ENCODE measurements at regions not wholly inside any gene's neighbourhood (a gene's known extent, or its start where the extent isn't known, plus 50 kb on each side); places are given as distances from the start of the nearest gene placed in this dataset.

GRCh38 chr6:143009851-143010250, 50.8 kb upstream of the AIG1 start:
- POLR2A ChIA-PET (ENCODE audit: unreplicated experiment), result no interaction called here
- no peaks in the 10 kb centered on the region for H3F3A ChIP-seq (ENCODE audit: insufficient read depth, low read depth)
- no peak overlapping the region for H3K4me2 ChIP-seq
- TF ChIP-seq CTCF (conservative IDR thresholded peaks at IDR 0.05), result no peak
- no peak for TF ChIP-seq EZH2 (IDR thresholded peaks at IDR 0.05; ENCODE audit: low read depth)
- no peak overlapping the region for H2AFZ ChIP-seq
- H3K9me3 ChIP-seq (ENCODE audit: insufficient read depth, low read depth), result no peaks in the 10 kb centered on the region
- CTCF ChIA-PET, result no interaction called here
- intact Hi-C loops (cut with micrococcal nuclease; ENCODE audit: unreplicated experiment), result no loop called here
- H3K4me1 ChIP-seq (replicated peaks; ENCODE audit: insufficient read depth), result no peaks in the 10 kb centered on the region
- DNase-seq, result no peak
- no peaks in the 10 kb centered on the region; the same call in 1 of the 2 replicates for H3K9me2 ChIP-seq (ENCODE audit: insufficient read depth)
- no peaks in the 10 kb centered on the region for H3K36me3 ChIP-seq (ENCODE audit: low read depth)
- H3K4me3 ChIP-seq, result no peak overlapping the region
- H4K20me1 ChIP-seq (ENCODE audit: insufficient read depth), result no peaks in the 10 kb centered on the region
- H3K79me2 ChIP-seq (ENCODE audit: low read depth), result no peaks in the 10 kb centered on the region
- no TSS peak for BruUV-seq (replicated peaks)
- H3K27me3 ChIP-seq (ENCODE audit: insufficient read depth, low read depth), result no peaks in the 10 kb centered on the region
- H3K27ac ChIP-seq, result no peak overlapping the region
